Retina (tissue), 1 donor: ENCODE measurements at regions not wholly inside any gene's neighbourhood (a gene's known extent, or its start where the extent isn't known, plus 50 kb on each side); places are given as distances from the start of the nearest gene placed in this dataset.

Experiments
- DNase-seq: peaks from one replicate; pipeline ENCODE4 v3.0.0-alpha.2; 2016

DNA sequence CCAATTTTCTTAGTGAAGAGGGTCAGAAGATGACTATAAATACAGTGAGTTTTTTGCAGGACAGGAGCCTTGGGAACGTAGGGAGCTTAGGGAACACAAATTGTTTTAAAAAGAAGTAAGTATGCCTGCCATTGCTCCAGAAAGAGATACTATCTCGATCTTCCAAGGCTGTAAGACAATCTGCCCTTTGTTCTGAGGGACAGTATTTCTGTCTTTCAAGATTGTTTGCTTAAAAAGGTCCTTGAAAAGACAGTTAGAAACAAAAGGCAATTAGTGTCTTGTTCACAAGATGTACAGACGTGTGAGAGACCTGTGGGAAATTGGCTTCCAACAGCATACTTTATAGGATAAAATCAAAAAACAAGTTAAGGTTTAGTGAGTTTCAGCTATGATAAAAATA lies 321.2 kb upstream of the FAR2 start:
- DNase-seq = no peak

DNA sequence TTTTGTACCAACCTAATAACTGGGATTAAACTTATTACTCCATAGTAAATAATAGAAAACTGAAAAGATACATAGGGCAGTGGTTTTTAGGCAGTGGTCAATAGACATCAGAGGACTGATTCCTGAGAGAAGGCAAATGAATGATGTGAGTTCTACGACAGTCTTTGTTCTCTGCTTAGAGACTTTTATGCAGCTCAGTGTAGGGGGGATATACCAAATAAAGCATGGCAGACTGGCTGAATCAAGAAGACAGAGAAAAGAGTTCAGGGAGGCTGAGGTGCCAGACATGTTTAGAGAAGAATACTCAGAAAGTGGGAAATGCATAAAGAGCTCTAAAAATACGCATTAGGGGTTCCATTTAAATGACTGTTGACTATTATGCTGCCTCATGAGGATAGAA lies 320.8 kb upstream of the FAR2 start:
- no peak for DNase-seq

DNA sequence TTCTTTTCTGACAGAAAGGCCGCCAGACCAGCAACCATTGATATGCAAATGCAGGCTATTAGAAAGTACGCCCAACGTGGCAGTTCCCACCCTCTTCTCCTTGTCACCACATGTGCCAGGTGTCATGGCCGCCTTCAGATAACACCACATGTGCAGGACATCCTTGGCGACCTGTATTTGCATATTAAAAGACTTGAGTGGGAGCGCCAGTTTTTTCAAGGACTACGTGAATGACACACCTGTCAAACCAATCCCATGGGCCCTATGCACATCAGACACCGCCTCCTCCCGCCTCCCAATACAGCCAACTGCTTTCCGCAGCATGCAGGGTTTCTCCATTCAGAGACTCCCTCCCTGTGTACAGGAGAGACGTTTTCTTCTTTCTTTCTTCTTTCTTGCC lies 318.6 kb upstream of the FAR2 start:
- DNase-seq = no peak

DNA sequence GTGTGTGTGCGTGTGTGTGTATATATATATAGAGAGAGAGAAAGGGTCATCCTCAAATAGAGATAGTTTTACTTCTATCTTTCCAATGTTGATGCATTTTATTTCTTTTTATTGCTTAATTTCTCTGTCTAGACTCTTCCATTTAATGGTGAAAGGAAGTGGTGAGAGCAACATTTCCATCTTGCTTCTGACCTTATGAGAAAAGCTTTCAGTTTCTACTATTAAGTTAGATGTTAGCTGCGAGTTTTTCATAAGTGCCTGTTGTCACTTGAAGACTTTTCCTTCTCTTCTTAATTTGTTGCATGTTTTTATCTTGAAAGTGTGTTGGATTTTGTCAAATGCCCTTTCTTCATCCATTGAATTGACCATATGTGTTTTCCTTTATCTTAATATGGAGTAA lies 304.4 kb upstream of the FAR2 start:
- DNase-seq = no peak

DNA sequence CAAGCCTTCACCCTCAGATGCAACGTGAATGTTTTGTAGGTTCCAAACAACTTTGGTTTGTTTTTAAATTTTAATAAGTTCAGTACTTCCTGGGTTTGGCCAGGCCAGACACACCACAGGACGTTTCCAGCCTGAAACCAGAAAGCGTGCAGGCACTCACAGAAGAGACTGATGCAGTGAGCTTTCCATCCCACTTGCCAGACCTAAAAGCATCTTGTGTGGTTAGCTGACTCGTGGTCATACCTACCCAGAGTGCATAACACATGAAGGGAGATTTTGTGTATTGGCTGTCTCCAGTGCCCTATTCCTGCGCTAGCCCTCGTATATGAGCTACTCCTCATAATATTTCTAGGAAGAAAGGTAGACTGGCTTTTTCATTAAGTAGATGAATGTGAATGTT lies 297.3 kb upstream of the FAR2 start:
- no peak for DNase-seq

DNA sequence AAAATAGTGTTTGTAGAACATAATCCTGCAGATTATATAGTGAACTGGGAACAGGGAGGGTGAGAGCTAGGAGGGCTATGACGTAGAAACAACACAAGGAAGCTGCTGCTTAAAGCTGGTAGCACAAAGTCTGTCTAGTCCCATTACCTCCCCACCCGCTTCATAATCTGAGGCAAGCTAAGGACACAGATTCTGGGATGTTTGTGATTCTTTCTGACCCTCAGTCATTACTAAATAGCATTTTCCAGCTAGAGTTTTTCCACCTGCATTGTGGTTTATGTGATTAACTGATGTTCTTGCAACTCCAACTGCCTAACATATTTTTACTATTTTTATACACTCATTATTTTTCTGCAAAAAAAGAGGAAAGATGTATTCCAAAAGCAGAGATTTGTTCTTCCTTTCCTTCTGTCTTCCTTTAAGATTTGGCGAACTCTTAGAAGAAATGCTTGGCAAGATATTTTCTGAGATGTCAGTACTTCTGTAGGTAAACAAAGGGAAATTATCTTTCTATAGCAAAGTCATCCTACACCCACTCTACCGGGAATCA lies 293.2 kb upstream of the FAR2 start:
- DNase-seq = no peak

DNA sequence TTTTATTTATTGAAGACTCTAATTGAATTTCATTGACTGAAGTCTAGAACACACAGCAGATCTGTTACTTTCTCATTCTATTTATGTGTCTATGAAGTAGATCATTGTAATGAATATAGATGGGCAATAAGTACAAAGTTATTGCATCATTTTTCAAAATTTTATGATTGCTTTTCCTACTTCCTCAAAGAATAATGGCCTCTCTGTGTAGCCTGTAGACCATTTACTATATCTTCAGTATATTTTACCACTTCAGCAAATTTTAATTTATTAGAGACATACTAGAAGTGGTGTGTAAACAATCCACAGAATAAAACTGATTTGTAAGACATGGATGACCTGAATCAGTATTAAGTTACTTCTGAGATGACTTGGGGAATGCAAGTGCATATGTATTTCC lies 291.7 kb upstream of the FAR2 start:
- DNase-seq = no peak

DNA sequence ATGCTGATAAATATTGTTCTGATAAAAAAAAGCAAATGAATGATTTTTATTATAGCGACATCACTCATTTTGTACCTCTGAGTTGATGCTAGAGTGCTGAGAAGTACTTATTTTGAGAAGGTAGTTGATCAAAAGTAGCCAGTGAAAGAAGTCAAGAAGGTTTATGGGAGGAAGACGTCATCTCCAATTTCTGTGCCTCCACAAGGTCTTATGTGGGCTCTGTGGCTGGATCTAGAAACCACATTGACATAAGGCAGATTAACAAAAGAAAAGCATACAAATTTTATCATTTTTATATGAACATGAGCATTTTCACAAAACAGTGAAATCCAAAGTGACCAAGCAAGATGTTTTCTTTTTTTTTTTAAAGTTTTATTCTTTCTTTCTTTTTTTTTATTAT lies 289.5 kb upstream of the FAR2 start:
- DNase-seq = no peak

DNA sequence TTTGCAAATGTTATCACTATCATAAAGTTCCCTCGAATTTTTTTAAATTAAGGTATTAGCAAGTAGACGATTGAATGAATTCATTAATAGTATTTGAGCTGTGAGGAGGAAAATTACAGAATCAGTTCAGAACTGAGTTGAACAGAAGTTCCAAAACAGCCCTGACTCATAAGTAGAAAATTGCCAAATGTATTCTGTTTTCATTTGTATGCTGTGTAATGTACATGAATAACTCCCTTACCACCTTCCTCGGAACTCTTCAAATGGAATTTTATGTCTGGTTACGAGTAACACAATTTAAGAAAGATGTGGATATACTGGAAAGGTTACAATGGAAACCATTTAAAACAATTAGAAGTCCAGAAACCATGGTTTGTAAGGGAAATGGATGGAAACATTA lies 283.3 kb upstream of the FAR2 start:
- no peak for DNase-seq

GRCh38 chr12:28866296-28866695 lies 282.8 kb upstream of the FAR2 start:
- no peak for DNase-seq

- DNase-seq = no peak
Measured at GRCh38 chr12:28866715-28867503, 282.2 kb upstream of the FAR2 start.

DNA sequence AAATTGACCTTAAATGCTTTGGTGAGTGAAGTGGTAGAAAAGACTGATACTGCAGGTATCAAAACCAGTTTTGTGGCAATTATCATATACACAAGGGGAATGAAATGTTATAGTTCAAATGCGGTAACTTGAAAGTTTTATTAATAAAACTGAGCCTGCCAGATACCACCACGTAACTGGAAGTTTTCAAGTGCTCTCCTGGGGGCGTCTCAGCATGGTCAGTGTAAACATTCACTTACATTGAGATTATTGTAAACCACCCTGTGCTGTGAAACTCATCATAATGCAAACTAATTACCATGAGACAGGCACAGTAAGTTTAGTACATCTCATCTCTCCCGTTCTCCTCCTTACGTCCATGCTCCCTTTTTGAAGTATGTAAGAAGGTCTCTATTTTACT lies 280.7 kb upstream of the FAR2 start:
- DNase-seq = no peak

DNA sequence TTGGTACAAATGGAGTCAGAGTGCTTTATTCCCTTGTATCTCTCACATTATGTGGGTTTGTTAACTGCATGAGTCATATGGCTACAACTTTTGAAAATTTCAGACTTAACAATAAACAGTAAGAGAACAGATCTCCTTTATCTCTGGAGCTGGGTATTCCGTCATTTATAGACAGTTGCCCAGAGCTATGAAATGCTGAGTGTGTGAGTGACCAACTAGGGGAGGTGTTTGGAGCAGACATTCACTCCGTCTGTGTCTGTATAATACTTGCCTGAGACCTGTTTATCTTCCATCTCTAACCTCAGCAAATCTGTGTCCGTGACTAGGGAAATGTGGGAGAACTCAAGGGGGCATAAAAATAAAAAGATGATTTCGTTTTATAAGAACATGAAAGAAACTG lies 279.9 kb upstream of the FAR2 start:
- DNase-seq = no peak

DNA sequence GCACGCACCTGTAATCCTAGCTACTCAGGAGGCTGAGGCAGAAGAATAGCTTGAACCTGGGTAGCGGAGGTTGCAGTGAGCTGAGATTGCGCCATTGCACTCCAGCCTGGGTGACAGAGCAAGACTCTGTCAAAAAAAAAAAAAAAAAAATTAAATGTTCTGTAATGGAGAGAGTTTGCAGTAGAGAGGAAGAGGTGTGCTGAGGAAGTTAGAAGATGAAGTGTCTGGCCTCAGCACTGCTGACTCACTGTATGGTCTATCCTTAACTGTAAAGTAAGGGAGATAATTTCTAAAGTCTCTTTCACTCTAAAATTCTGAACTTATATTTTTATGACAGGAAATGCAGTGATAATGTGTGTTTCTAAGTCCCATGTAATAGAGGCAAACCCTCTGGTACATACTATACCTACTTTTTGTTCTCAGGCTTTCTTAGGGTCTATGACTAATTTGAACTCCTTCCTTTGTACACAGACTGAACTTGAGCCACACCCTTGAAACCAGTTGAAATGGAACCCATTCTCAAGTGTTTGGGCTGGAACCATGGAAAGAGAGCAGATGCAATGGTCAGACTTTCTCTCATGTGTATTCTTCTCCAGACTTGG lies 278.1 kb upstream of the FAR2 start:
- no peak for DNase-seq

- DNase-seq = no peak
Measured at GRCh38 chr12:28872654-28873268, 276.3 kb upstream of the FAR2 start.

DNA sequence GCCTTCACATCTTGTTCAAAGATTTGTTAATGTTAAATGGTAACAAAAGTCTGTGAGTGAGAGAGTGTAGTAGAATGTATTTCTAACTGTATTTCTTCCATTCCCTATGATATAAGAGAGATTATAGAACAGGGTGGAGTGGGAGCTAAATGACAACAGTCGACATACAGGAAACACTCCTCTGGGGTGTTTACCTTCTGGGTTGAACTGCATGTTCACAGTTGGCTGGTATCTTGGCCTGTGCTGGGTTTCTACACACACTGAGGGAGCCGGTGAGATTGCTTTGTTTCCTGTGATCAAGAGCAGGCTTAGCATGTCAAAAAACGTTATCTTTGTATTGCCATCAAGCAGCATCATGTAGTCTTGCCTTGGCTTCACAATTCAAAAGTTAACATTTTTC lies 274.3 kb upstream of the FAR2 start:
- no peak for DNase-seq

GRCh38 chr12:28876196-28876798 lies 272.8 kb upstream of the FAR2 start:
- DNase-seq = no peak

DNA sequence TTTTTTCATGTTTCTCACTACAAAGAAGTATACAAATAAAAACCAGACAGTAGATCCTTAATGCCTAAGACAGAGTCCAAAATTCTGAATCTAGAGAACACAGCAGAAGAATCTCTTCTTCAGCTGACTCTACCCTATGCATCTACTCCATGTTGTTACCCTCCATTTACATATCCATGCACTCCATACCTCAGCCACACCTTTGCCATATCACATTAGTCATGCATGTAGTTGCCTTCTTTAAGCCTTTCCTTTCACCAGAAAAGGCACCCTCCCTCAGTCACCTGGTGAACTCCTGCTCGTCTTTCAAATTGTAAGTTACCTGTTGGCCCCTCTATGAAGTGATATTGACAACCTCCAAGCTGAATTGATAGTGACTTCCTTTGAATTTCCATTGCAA lies 271.2 kb upstream of the FAR2 start:
- DNase-seq = no peak

DNA sequence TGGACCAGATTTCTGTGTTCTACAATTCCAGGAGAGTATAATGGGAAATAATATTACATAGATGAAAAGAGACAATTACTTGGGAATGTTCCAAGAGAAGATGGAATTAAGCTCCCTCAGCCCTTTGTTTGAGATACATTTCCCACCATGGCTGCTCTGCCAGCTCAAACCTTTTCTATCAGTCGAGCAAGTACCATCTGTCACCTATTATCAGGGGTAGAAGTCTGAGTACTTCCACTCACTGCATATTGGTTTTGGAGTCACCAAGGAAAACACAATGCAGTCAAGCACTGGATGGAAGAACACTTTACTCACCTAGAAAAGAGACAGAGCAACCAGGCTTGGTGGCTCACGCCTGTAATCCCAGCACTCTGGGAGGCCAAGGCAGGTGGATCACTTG lies 270.4 kb upstream of the FAR2 start:
- no peak for DNase-seq

GRCh38 chr12:28879379-28879778 lies 269.7 kb upstream of the FAR2 start:
- no peak for DNase-seq

- no peak for DNase-seq
Measured at GRCh38 chr12:28882444-28882843, 266.6 kb upstream of the FAR2 start.

DNA sequence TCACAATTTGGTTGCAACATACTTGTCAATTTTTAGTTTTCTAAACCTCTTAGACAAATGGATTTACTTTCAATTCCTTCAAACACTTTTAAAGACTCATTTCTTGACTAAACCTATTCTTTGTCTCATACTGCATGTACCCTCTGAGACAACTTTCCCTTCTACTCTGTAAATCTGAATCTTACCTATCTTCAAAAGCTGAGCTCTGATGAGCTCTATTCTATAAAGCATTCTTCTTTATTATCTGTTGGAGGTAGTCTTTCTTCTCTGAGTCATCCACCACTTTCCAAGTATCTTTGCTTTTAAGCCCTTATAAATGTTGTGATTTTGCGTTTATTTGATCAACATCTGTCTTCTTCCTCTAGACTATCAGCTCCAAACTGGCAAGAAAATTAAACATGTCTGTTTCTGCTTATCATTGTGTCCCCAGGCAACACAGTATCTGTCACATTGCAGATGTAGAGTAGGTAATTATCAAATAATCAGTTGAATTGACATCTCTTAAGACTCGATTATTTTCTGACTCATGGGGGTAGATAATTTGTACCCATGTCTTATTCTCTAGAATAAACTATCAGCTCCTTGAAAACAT lies 265.6 kb upstream of the FAR2 start:
- DNase-seq = no peak

- DNase-seq = no peak
Measured at GRCh38 chr12:28884904-28885679, 264.0 kb upstream of the FAR2 start.
